ENCODE measurements at regions not wholly inside any gene's neighbourhood (a gene's known extent, or its start where the extent isn't known, plus 50 kb on each side); places are given as distances from the start of the nearest gene placed in this dataset.

GRCh38 chr20:57938158-57939108 is 228.6 kb upstream of the PMEPA1 start:
- no peak for DNase-seq

- DNase-seq = no peak
Measured at GRCh38 chr20:57936636-57937385, 227.0 kb upstream of the PMEPA1 start.

- DNase-seq = no peak
Measured at GRCh38 chr20:57934913-57935312, 225.1 kb upstream of the PMEPA1 start.

- no peak for DNase-seq
Measured at GRCh38 chr20:57934007-57934805, 224.4 kb upstream of the PMEPA1 start.

- no peak for DNase-seq
Measured at GRCh38 chr20:57932227-57932864, 222.5 kb upstream of the PMEPA1 start.

GRCh38 chr20:57930351-57930750 is 220.5 kb upstream of the PMEPA1 start:
- DNase-seq = no peak

- DNase-seq = no peak
Measured at GRCh38 chr20:57928181-57928967, 218.6 kb upstream of the PMEPA1 start.

GRCh38 chr20:57927376-57927775 is 217.6 kb upstream of the PMEPA1 start:
- DNase-seq = no peak

GRCh38 chr20:57922706-57923105 is 212.9 kb upstream of the PMEPA1 start:
- DNase-seq = no peak

- DNase-seq = no peak
Measured at GRCh38 chr20:57922083-57922482, 212.3 kb upstream of the PMEPA1 start.

- DNase-seq = no peak
Measured at GRCh38 chr20:57921676-57922075, 211.9 kb upstream of the PMEPA1 start.

GRCh38 chr20:57920971-57921370 is 211.2 kb upstream of the PMEPA1 start:
- no peak for DNase-seq

GRCh38 chr20:57919049-57919448 is 209.2 kb upstream of the PMEPA1 start:
- DNase-seq = no peak

- DNase-seq = no peak
Measured at GRCh38 chr20:57918551-57918950, 208.7 kb upstream of the PMEPA1 start.

GRCh38 chr20:57914205-57914604 is 204.4 kb upstream of the PMEPA1 start:
- DNase-seq = no peak

GRCh38 chr20:57913156-57913930 is 203.5 kb upstream of the PMEPA1 start:
- no peak for DNase-seq

GRCh38 chr20:57912227-57912582 is 202.4 kb upstream of the PMEPA1 start:
- no peak for DNase-seq

- DNase-seq = no peak
Measured at GRCh38 chr20:57911512-57912226, 201.9 kb upstream of the PMEPA1 start.

GRCh38 chr20:57910716-57911115 is 200.9 kb upstream of the PMEPA1 start:
- DNase-seq = no peak

- DNase-seq = no peak
Measured at GRCh38 chr20:57909763-57910331, 200.0 kb upstream of the PMEPA1 start.
